Psoas muscle (tissue), 7 donors: ENCODE measurements at regions not wholly inside any gene's neighbourhood (a gene's known extent, or its start where the extent isn't known, plus 50 kb on each side); places are given as distances from the start of the nearest gene placed in this dataset.

Source experiments
- ATAC-seq, 4 donors: fragments of 200-7000 bp; cut with Tn5 transposase; one replicate each; pipeline ENCODE4 v1.9.1; 2020; ENCODE audit warnings: moderate library complexity in 3 of 4, mild to moderate bottlenecking in 2 of 4
- DNase-seq, 2 donors: peaks; one replicate each; pipeline ENCODE4 v3.0.0-alpha.2; 2020
- H3K27ac ChIP-seq: fragments of 200-600 bp; one replicate; pipeline ENCODE4 v1.8.0; 2022
- H3K27me3 ChIP-seq, 3 donors: fragments of 200-600 bp in 1 of 3; one replicate each; pipeline versions ENCODE4 v1.6.1 to v1.8.0; 2013 to 2022; ENCODE audit warnings: low read length in 2 of 3, mild to moderate bottlenecking in 2 of 3, moderate library complexity in 1 of 3; ENCODE audit not compliant: insufficient read depth in 3 of 3
- H3K36me3 ChIP-seq, 2 donors: fragments of 200-600 bp in 1 of 2; one replicate each; pipeline versions ENCODE4 v1.6.1 to v1.8.0; 2013 to 2022; ENCODE audit warnings: low read depth in 1 of 2, mild to moderate bottlenecking in 1 of 2, moderate library complexity in 1 of 2; ENCODE audit not compliant: insufficient read depth in 1 of 2
- H3K4me1 ChIP-seq: fragments of 200-600 bp; one replicate; pipeline ENCODE4 v1.8.0; 2022
- H3K4me3 ChIP-seq: fragments of 200-600 bp; one replicate; pipeline ENCODE4 v1.8.0; 2022; ENCODE audit warnings: mild to moderate bottlenecking
- H3K9me3 ChIP-seq: fragments of 200-600 bp; one replicate; pipeline ENCODE4 v1.8.0; 2022
- WGBS, 3 donors: extraction: QIAGEN DNeasy Blood & Tissue Kit; methylation state at CpG; one replicate each; pipeline versions ENCODE4 v1.1.6 to v1.1.7; 2013; 5-methylcytosine and 5-hydroxymethylcytosine counted together
- intact Hi-C, 2 donors: fragments of 100-400 bp; cut with DNase I; formaldehyde crosslinking; loops; one replicate each; pipeline versions ENCODE4 v1.11.0 to v1.14.2; 2022
- TF ChIP-seq, protein P1 (sequence below): fragments of 200-600 bp; IDR thresholded peaks from one replicate; pipeline ENCODE4 v1.8.0; 2022; ENCODE audit warnings: antibody characterized with exemption
- donor health status: healthy with polysubstance abuse.
- donor health status: DM: no; HTN: no; CAD: no; lungs with moderate emphysema.
- donor health status: Bipolar disorder and iron deficiency.
- donor health status: healthy.
- donor health status: DM: yes; HTN: yes; CAD: no.
- donor health status: DM: no; HTN: no; CAD: no.
- donor health status: DM: yes; HTN: yes; CAD: no.

DNA sequence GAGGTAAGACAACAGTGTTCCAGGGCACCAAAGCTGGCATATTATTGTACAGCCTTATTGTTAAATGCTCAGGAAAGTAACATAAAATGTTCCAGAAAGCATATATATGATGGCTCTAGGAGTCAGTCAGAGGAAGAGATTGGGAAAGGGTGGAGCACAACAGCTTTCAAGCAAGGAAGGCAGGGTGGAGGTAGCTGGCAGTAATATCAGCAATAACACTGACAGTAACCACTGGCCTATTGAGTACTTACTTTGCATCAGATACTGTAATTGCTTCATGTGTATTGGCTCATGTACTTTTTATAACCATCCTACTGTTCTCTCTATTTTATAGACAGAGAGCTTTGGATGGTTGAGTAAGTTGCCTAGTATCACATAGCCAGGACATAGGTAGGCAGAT lies 830.2 kb downstream of the DHX35 start:
- intact Hi-C loops, result no loop called here
- Histone ChIP-seq H3K27me3 (no peaks in the 10 kb centered on the region), H3K4me3 (no peak overlapping the region), H3K4me1 (no peaks in the 10 kb centered on the region), H3K27ac (no peak overlapping the region), H3K9me3 (no peaks in the 10 kb centered on the region), H3K36me3 (no peaks in the 10 kb centered on the region)
- no peak for ATAC-seq
- TF ChIP-seq, protein P1, sequence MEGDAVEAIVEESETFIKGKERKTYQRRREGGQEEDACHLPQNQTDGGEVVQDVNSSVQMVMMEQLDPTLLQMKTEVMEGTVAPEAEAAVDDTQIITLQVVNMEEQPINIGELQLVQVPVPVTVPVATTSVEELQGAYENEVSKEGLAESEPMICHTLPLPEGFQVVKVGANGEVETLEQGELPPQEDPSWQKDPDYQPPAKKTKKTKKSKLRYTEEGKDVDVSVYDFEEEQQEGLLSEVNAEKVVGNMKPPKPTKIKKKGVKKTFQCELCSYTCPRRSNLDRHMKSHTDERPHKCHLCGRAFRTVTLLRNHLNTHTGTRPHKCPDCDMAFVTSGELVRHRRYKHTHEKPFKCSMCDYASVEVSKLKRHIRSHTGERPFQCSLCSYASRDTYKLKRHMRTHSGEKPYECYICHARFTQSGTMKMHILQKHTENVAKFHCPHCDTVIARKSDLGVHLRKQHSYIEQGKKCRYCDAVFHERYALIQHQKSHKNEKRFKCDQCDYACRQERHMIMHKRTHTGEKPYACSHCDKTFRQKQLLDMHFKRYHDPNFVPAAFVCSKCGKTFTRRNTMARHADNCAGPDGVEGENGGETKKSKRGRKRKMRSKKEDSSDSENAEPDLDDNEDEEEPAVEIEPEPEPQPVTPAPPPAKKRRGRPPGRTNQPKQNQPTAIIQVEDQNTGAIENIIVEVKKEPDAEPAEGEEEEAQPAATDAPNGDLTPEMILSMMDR, result no peak
- no peak for DNase-seq

DNA sequence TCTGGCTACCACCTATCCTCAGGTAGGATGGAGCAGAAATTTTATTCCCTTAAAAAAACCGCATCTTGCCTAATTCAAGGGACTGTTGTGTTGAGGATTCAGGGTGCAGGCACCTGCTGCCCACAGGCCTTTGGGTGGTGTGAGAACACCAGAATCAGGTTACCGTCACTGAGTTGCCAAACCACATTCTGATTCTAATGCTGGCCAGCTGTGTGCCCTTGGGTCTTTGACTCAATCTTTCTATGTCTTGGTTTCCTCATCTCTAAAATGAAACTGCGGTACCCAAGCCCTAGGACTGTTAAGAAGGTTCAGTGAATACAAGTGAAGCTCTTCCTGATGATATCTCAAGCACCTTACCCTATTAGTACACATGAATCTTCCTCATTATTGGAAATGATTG lies 827.3 kb downstream of the DHX35 start:
- DNase-seq, result no peak
- no peak for ATAC-seq
- TF ChIP-seq, protein P1, result no peak
- no peak overlapping the region for H3K27ac ChIP-seq
- no peaks in the 10 kb centered on the region for H3K9me3 ChIP-seq
- intact Hi-C loops, result no loop called here
- H3K4me3 ChIP-seq, result no peak overlapping the region
- H3K27me3 ChIP-seq, result no peaks in the 10 kb centered on the region
- no peaks in the 10 kb centered on the region for H3K4me1 ChIP-seq
- no peaks in the 10 kb centered on the region for H3K36me3 ChIP-seq
- WGBS, 3 donors, result 77 to 82% (median 80%) methylated on average over 3 of the region's 3 CpGs

DNA sequence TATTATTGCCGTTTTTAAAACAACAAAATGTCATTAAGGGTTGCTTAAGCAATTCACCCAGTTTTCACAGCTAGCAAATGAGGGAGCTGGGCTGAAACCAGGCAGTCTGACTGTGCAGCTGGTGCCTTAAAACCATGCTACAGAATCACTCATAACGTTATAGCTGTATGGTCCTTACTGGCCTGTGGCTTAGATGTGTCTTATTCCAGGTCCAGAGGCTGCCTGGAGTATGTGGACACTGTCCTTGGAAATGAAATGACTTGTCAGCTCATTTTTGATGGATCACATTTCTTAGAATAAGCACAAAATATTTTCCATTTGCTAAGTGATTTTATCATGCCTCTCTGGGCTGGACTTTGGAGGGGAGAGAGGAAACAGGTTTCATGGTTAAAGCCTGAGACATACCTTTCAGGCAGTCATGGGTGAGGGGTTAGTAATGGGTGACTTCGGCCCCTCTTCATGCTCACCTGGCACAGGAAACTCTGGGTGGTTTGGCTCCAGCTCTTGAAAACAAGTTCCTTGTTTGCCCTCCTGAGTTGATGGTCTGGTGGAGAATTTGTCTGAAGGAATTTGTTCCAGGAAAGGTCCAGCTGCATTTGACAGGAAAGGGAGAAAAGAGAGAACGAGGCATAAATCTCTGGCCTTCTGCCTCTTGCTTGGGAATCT lies 823.2 kb downstream of the DHX35 start:
- DNase-seq (no peak), ATAC-seq (no peak)
- WGBS, 3 donors, result 52 to 71% (median 57%) methylated on average over 4 of the region's 4 CpGs
- TF ChIP-seq, protein P1, result no peak
- peaks cover 9% of the 10 kb centered on the region for H3K9me3 ChIP-seq
- no peak overlapping the region for H3K27ac ChIP-seq
- intact Hi-C loops, result no loop called here
- H3K27me3 ChIP-seq, result no peaks in the 10 kb centered on the region
- no peaks in the 10 kb centered on the region for H3K36me3 ChIP-seq
- H3K4me3 ChIP-seq, result no peak overlapping the region
- H3K4me1 ChIP-seq, result no peaks in the 10 kb centered on the region

DNA sequence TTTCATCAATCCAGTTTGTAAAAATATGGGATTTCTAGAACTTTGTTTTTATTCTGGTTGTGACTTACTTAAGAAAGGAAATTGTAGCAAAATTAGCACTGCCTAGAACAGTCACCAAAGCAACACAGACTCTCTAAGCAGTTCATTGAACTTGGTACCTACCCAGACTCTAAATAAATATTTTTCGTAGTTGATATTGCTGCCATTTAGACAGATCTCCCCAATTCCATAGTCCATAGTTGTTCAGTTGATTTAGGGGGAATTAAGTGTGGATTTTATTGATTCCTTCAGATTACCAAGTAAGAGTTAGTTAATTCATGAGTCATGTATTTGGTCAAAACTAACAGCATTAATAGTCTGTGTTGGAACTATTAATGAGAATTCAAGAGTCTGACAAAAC lies 822.5 kb downstream of the DHX35 start:
- Histone ChIP-seq H3K27ac (no peak overlapping the region), H3K36me3 (no peaks in the 10 kb centered on the region), H3K27me3 (no peaks in the 10 kb centered on the region), H3K4me3 (no peak overlapping the region), H3K9me3 (peaks cover 9% of the 10 kb centered on the region), H3K4me1 (no peaks in the 10 kb centered on the region)
- TF ChIP-seq, protein P1, result no peak
- DNase-seq (no peak), ATAC-seq (no peak)
- intact Hi-C loops, result no loop called here
- 88 to 96% (median 89%) methylated on average over 1 of the region's 1 CpG for WGBS, 3 donors
